ENCODE measurements at regions not wholly inside any gene's neighbourhood (a gene's known extent, or its start where the extent isn't known, plus 50 kb on each side); places are given as distances from the start of the nearest gene placed in this dataset.

GRCh38 chr17:72479113-72479512 is 358.3 kb downstream of the SOX9 start:
- no peak for DNase-seq

DNA sequence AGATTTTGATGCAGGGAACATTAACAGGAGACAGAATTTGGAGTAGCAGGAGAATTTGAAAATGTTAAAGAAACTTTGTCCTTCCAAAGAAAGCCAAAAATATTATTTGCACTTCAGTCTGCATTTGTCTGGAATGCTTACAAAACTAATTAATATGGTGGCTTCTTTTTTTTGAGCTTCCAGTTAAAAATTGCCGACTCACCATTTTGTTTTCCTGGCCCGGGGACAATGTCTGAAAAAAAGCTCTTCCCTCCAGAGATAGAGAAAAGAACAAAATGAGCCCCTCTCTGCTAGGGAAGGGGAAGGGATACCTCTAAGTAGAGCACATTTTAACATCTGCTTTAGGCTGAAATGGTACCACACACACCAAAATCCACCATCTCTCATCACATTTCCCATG is 360.8 kb downstream of the SOX9 start:
- DNase-seq, result no peak

- DNase-seq, result no peak
These were observed 364.8 kb downstream of the SOX9 start for GRCh38 chr17:72485596-72485995.

DNA sequence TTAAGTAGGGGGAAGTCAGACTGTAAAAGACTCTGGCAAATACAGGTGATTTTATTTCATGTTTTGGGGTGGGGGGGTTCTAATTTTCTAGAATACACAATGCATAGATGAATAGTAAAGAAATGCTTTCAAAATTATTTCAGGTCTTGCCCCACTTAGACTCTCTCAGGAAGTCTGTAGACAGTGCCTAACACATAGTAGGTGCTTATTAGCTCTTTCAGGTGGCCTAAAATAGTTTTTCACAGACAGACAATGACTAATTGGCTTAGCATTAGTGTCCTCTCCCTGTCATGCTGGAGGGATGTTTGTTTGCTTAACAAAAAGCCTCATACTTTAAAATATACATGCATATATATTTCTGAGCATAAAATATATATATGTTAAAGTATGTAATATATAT is 366.0 kb downstream of the SOX9 start:
- DNase-seq, result no peak

DNA sequence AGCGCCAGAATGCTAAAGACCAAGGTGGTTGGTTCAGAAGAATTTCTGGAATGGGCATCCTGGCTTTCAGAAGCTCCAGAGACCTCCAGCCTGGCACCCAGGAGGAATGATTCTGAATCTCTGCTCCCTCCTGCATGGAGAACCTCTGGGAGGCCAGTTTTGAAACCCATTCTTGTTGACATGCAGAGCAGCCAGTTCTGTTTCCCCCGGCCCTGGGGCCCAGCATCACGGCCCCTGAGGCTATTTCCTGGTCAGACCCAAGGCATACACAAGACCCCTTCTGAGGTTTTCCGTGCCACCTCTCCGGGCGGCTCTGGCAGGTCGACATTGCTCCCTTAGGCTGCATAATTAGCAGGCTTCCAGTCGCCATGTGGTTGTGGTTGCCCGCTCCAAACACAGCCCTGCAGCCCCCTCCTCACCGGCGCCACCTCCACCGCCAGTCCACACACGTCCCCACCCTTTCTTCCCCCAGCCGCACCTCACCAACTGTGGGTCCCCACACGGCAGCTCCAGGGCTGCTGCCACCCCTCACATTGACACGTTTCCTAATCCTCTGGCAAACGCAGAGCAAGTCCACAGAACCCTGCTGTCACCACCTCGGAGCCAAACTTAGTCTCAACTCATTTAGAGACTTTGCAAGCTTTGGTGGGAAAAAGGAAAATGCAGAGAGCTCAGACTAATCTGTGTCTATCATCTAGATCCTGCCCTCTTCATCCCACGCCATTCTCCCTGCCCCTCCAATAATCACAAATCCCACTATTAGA is 367.1 kb downstream of the SOX9 start:
- DNase-seq, result no peak

- no peak for DNase-seq
These were observed 367.9 kb downstream of the SOX9 start for GRCh38 chr17:72488555-72489271.

DNA sequence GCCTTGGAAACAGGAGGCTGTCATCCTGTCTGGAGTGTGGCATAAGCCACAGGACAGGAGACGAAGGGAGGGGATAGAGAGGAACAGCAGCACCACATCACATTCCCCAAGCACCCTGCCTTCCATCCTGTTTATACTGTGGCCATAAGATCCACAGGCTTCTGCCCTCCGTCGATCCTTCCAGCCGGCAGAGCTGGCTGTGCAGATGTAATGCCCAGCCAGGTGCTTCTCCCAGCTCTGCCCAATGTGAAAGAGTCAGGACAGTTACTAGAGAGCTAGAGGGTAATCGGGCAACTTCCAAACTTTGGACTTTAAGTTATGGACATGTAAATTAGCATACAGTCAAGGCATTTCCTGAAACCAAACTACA is 368.4 kb downstream of the SOX9 start:
- DNase-seq, result no peak

GRCh38 chr17:72491102-72491501 is 370.3 kb downstream of the SOX9 start:
- DNase-seq, result no peak

DNA sequence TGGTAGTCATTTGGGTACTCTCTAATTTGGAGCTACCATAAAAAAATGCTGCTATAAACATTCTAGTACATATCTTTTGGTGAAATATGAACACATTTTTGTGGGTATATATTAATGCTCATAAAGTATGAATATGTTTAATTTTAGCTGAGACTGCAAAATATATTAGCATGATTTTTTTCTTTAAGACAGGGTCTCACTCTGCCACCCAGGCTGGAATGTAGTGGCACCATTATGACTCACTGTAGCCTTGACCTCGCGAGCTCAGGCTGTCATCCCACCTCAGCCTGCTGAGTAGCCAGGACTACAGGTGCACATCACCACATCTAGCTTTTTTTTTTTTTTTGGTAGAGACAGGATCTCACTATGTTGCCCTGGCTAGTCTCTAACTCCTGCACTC is 371.7 kb downstream of the SOX9 start:
- DNase-seq, result no peak

DNA sequence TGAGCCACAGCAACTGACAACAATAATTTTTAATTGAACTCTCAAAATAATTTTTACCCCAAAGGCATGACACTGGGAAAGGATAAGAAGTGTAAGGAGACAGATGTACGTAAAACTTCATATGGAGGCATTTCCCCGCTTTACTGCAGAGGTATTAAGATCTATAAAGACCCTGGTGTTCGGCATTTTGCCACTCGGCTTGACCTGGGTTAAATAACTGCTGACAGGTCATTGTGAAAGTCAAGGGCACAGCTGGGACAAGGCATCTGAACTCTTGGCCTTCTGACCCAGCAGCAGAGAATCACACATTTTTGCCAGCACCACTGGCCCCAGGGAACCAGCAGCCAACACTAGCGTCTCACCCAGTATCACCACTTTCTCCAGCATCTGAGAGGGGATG is 372.1 kb downstream of the SOX9 start:
- no peak for DNase-seq

DNA sequence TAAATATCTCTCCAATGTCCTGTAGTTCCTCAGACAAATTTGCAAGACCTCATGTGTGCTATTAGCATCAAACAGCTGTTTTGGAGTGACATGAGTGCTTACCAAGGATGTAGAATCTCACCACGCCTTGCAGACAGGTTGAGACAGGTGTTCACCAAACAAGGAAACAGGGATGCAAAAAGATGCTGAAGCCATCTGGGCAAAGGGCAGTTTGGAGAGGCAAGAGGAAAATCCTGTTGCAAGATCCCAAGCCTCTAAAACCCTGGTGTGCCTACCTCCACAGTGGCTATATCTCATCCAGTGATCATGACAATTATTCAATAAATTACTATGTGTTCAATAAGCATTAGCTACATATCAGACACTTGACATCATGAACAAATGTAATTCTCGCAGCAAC is 373.7 kb downstream of the SOX9 start:
- no peak for DNase-seq

DNA sequence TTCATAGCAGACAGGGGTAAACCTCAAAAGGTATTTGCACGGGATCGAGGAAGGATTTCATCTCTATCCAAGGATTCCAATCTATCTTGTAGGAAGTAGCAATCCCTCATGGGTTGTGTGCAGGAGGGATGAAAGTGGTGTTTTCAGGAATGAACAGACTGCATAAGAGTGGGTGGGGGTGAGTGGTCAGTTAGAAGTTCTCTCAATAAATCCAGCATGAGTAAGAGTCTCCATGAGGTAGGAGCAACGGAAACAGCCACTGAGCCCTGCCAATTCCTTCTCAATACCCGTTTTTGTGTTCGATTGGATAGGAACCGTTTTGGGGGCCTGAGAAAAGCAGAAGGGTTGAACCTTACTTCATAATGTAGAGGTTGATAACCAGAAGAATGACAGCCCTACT is 375.6 kb downstream of the SOX9 start:
- DNase-seq, result no peak

GRCh38 chr17:72497915-72498314 is 377.1 kb downstream of the SOX9 start:
- no peak for DNase-seq

GRCh38 chr17:72498364-72499210 is 377.8 kb downstream of the SOX9 start:
- DNase-seq, result no peak

- DNase-seq, result no peak
These were observed 380.9 kb downstream of the SOX9 start for GRCh38 chr17:72501404-72502370.

GRCh38 chr17:72502371-72503341 is 381.8 kb downstream of the SOX9 start:
- DNase-seq, result no peak

DNA sequence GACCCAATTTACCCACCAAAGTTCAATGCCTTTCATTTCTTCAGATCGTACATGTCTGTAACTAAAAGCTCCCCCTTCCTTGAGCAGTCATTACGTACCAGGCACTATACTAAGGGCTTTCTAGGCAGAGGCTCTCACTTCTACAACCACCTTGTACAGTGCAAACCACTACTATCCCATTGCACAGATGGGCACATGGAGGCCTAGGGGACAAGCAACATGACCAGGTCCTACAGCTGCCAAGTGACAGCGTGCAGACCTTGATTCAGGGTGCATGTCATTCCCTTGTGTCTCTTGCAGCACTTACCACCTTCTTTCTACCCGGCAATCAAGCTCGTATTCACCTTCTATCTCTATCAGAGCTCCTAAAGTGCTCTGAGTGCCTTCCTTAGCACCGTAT is 382.7 kb downstream of the SOX9 start:
- no peak for DNase-seq

GRCh38 chr17:72504783-72505182 is 384.0 kb downstream of the SOX9 start:
- DNase-seq, result no peak

- no peak for DNase-seq
These were observed 386.0 kb downstream of the SOX9 start for GRCh38 chr17:72506773-72507172.

DNA sequence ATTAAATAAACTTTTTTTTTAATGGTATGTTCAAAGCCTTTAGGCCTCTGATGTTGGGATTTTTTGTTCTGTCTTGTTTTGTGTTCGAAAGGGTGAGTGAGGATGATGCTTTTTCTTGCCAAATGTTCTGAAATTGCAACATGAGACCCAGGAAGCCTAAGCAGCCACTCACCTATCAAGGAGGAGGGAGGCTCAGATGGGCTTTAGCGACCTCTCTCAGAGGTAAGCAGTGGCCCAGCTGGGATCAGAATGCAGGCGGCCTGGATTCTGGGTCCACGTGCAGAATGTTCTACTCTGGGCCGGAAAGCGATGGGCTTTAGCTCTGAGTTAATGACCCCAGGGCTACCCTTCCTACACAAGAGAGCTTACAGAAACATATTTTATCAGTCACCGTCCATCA is 386.6 kb downstream of the SOX9 start:
- no peak for DNase-seq

DNA sequence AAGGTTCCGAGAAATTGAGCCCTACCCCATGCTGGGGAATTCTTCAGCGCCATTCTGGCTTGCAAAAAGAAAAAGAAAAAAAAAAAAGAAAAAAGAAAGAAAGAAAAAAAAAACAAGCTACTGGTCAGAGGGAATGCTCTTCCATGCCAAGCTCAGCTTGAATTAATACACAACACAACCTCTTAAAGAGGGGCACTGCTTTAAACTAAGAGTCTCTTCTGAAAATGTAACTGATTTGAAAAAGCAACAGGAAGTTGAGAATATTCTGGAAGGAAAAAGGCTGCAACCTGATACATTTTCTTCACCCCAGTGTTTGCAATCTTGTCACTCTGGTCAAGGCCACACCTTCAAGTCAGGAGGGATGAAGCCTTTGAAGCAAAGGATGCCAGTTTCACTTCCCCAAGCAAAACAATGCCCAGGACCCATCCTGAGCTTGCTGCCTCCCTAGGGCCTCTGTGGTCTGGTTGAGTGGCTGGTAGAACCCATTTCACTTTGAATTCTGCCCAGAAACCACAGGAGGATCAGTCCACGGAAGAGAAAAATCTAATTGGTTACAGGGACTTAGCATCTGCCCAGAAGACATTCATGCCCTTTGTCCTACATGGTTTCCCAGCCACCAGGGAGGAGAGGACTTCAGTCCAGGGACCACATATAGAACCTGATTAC is 389.7 kb downstream of the SOX9 start:
- no peak for DNase-seq

Data from inflammatory macrophage treated with lipopolysaccharide for 4 hours (primary cell).